Body of pancreas (tissue), 4 donors: ENCODE measurements at regions not wholly inside any gene's neighbourhood (a gene's known extent, or its start where the extent isn't known, plus 50 kb on each side); places are given as distances from the start of the nearest gene placed in this dataset.

Source experiments
- ATAC-seq: fragments of 150-250 bp; one replicate; pipeline ENCODE4 v1.9.1; 2016
- DNase-seq, 4 donors: peaks; one replicate each; pipeline ENCODE4 v3.0.0-alpha.2; 2019
- H3K27ac ChIP-seq, 4 donors: fragments of 200-600 bp; sonication (generic); 1 replicate in 3 of 4; 2 replicates in 1 of 4; pipeline versions ENCODE4 v1.5.1 to v1.6.1; 2016 to 2019; ENCODE audit warnings: mild to moderate bottlenecking in 1 of 4, mixed read lengths in 1 of 4, moderate library complexity in 1 of 4
- H3K27me3 ChIP-seq, 2 donors: fragments of 200-600 bp; sonication (generic); one replicate each; pipeline ENCODE4 v1.6.0; 2016; ENCODE audit warnings: mild to moderate bottlenecking in 1 of 2
- H3K36me3 ChIP-seq, 2 donors: fragments of 200-600 bp; sonication (generic); replicated peaks in 1 of 2; 2 replicates each; pipeline ENCODE4 v1.5.1; 2016; ENCODE audit warnings: low read depth in 2 of 2; ENCODE audit not compliant: insufficient read depth in 1 of 2
- H3K4me1 ChIP-seq: fragments of 200-600 bp; sonication (generic); one replicate; pipeline ENCODE4 v1.6.0; 2016
- H3K4me3 ChIP-seq, 2 donors: fragments of 200-600 bp; sonication (generic); 1 replicate in 1 of 2; 2 replicates in 1 of 2; pipeline ENCODE4 v1.5.1; 2016 to 2019
- H3K9me3 ChIP-seq, 3 donors: fragments of 200-600 bp; sonication (generic); 1 replicate in 2 of 3; 2 replicates in 1 of 3; pipeline ENCODE4 v1.5.1; 2016
- CTCF ChIP-seq, 7 experiments: fragments of 450-650 bp in 4 of 7; fragments of 200-600 bp in 3 of 7; sonication (generic) in 3 of 7; IDR thresholded peaks; one replicate each; pipeline ENCODE4 v1.5.1; 2016 to 2019; ENCODE audit warnings: antibody characterized with exemption in 7 of 7
- POLR2A ChIP-seq, 3 donors: fragments of 450-650 bp; IDR thresholded peaks; one replicate each; pipeline ENCODE4 v1.6.1; 2016; ENCODE audit warnings: antibody characterized with exemption in 3 of 3, mild to moderate bottlenecking in 2 of 3
- WGBS, 2 donors: methylation state at CpG; one replicate each; pipeline ENCODE4 v1.1.5; 2017; 5-methylcytosine and 5-hydroxymethylcytosine counted together
- intact Hi-C: fragments of 100-400 bp; cut with DNase I; formaldehyde crosslinking; loops from one replicate; pipeline ENCODE4 v1.15.1; 2023

GRCh38 chr6:1500913-1501312 lies 108.8 kb upstream of the FOXC1 start:
- no peaks in the 10 kb centered on the region for H3K27me3 ChIP-seq
- DNase-seq (no peak), ATAC-seq (no peak)
- H3K9me3 ChIP-seq, result peaks cover 0 to 4% (median 0%) of the 10 kb centered on the region in 3 donors
- intact Hi-C loops, result no loop called here
- 57 to 75% methylated on average over 11 of the region's 11 CpGs for WGBS, 2 donors
- no peak overlapping the region for H3K27ac ChIP-seq
- no peaks in the 10 kb centered on the region for H3K36me3 ChIP-seq
- no peaks in the 10 kb centered on the region for H3K4me1 ChIP-seq
- H3K4me3 ChIP-seq, result no peak overlapping the region
- no peak for TF ChIP-seq CTCF (IDR thresholded peaks at IDR 0.05)
- TF ChIP-seq POLR2A (IDR thresholded peaks at IDR 0.05), result no peak

- H3K27me3 ChIP-seq, result no peaks in the 10 kb centered on the region
- H3K27ac ChIP-seq, result no peak overlapping the region
- DNase-seq (no peak), ATAC-seq (no peak)
- no peaks in the 10 kb centered on the region for H3K36me3 ChIP-seq
- intact Hi-C loops, result no loop called here
- H3K9me3 ChIP-seq, result no peaks in the 10 kb centered on the region
- 47 to 51% methylated on average over 7 of the region's 7 CpGs for WGBS, 2 donors
- TF ChIP-seq POLR2A (IDR thresholded peaks at IDR 0.05) (no peak), CTCF (IDR thresholded peaks at IDR 0.05) (no peak)
- H3K4me3 ChIP-seq, result no peak overlapping the region
- no peaks in the 10 kb centered on the region for H3K4me1 ChIP-seq
Measured at GRCh38 chr6:1502041-1502440, 107.7 kb upstream of the FOXC1 start.

- no peak for ATAC-seq
- 34 to 58% methylated on average over 3 of the region's 3 CpGs for WGBS, 2 donors
- H3K9me3 ChIP-seq, result no peaks in the 10 kb centered on the region
- no peak for TF ChIP-seq CTCF (IDR thresholded peaks at IDR 0.05)
- no peak for TF ChIP-seq POLR2A (IDR thresholded peaks at IDR 0.05)
- no peak overlapping the region for H3K4me3 ChIP-seq
- H3K36me3 ChIP-seq, result no peaks in the 10 kb centered on the region
- DNase-seq, result no peak
- no peaks in the 10 kb centered on the region for H3K4me1 ChIP-seq
- H3K27ac ChIP-seq, result no peak overlapping the region
- H3K27me3 ChIP-seq, result no peaks in the 10 kb centered on the region
- intact Hi-C loops, result no loop called here
Measured at GRCh38 chr6:1503811-1504210, 105.9 kb upstream of the FOXC1 start.

- Histone ChIP-seq H3K4me3 (no peak overlapping the region), H3K9me3 (no peaks in the 10 kb centered on the region), H3K27ac (no peak overlapping the region), H3K36me3 (no peaks in the 10 kb centered on the region), H3K4me1 (no peaks in the 10 kb centered on the region), H3K27me3 (no peaks in the 10 kb centered on the region)
- no peak for ATAC-seq
- intact Hi-C loops, result no loop called here
- no peak for DNase-seq
- 54 to 66% methylated on average over 10 of the region's 10 CpGs for WGBS, 2 donors
- TF ChIP-seq POLR2A (IDR thresholded peaks at IDR 0.05) (no peak), CTCF (IDR thresholded peaks at IDR 0.05) (no peak)
Measured at GRCh38 chr6:1504465-1504864, 105.2 kb upstream of the FOXC1 start.

- ATAC-seq (no peak), DNase-seq (no peak)
- intact Hi-C loops, result no loop called here
- TF ChIP-seq CTCF (IDR thresholded peaks at IDR 0.05), result no peak
- TF ChIP-seq POLR2A (IDR thresholded peaks at IDR 0.05), result no peak
- Histone ChIP-seq H3K9me3 (peaks cover 0 to 5% (median 0%) of the 10 kb centered on the region in 3 donors), H3K27me3 (no peaks in the 10 kb centered on the region), H3K27ac (no peak overlapping the region), H3K4me1 (no peaks in the 10 kb centered on the region), H3K36me3 (no peaks in the 10 kb centered on the region), H3K4me3 (no peak overlapping the region)
- WGBS, 2 donors, result 76 to 83% methylated on average over 6 of the region's 6 CpGs
Measured at GRCh38 chr6:1507251-1507650, 102.5 kb upstream of the FOXC1 start.
